ENCODE measurements at regions not wholly inside any gene's neighbourhood (a gene's known extent, or its start where the extent isn't known, plus 50 kb on each side); places are given as distances from the start of the nearest gene placed in this dataset.
"Not testable (repeated sequence)": the region's sequence is repeated elsewhere in the genome, so short reads cannot be mapped to it uniquely, and the experiment has no call there.

DNA sequence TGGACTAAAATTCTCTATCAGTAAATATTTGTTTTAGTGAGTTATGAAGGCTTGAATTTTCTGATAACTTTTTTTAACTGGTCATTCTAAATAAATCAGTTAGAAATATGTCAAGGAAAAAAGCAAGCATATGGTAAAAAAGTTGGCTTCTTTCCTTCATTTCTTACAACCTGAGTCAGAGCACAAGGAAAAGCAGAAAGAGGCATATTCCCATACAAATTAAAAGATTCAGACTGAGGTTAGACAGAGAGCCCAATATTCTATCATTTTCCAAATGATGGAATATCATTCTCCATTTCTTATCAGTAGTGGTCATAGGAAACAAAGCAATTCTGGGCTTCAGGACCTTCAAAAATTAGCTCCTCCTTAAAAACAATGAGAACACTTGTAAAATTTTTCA is 732.1 kb downstream of the MAT2B start:
- Histone ChIP-seq H3K27me3 (no peaks in the 10 kb centered on the region), H3K27ac (no peak overlapping the region), H3K4me3 (no peak overlapping the region), H3K9me3 (no peaks in the 10 kb centered on the region), H3K36me3 (no peaks in the 10 kb centered on the region), H3K4me1 (peaks cover 0 to 10% (median 8%) of the 10 kb centered on the region in 3 donors)
- ATAC-seq, result no peak
- no peak for DNase-seq
- TF ChIP-seq, protein P1, sequence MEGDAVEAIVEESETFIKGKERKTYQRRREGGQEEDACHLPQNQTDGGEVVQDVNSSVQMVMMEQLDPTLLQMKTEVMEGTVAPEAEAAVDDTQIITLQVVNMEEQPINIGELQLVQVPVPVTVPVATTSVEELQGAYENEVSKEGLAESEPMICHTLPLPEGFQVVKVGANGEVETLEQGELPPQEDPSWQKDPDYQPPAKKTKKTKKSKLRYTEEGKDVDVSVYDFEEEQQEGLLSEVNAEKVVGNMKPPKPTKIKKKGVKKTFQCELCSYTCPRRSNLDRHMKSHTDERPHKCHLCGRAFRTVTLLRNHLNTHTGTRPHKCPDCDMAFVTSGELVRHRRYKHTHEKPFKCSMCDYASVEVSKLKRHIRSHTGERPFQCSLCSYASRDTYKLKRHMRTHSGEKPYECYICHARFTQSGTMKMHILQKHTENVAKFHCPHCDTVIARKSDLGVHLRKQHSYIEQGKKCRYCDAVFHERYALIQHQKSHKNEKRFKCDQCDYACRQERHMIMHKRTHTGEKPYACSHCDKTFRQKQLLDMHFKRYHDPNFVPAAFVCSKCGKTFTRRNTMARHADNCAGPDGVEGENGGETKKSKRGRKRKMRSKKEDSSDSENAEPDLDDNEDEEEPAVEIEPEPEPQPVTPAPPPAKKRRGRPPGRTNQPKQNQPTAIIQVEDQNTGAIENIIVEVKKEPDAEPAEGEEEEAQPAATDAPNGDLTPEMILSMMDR (IDR thresholded peaks at IDR 0.05), result no peak
- no peak for FAIRE-seq
- intact Hi-C loops (cut with DNase I), result no loop called here

DNA sequence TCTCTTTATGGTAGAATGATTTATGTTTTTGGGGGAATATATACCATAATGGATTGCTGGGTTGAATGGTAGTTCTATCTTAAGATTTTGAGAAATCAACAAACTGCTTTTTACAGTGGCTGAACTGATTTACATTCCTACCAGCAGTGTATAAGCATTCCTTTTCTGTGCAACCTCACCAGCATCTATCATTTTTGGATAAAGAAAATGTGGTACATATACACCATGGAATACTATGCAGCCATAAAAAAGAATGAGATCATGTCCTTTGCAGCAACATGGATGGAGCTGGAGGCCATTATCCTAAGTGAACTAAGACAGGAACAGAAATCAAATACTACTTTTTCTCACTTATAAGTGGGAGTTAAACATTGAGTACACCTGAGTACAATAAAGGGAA is 746.4 kb downstream of the MAT2B start:
- H3K4me3 ChIP-seq; H3K4me1 ChIP-seq; ATAC-seq; H3K27ac ChIP-seq; H3K9me3 ChIP-seq; DNase-seq; FAIRE-seq; H3K27me3 ChIP-seq; intact Hi-C loops (cut with DNase I); H3K36me3 ChIP-seq: not testable (repeated sequence)

DNA sequence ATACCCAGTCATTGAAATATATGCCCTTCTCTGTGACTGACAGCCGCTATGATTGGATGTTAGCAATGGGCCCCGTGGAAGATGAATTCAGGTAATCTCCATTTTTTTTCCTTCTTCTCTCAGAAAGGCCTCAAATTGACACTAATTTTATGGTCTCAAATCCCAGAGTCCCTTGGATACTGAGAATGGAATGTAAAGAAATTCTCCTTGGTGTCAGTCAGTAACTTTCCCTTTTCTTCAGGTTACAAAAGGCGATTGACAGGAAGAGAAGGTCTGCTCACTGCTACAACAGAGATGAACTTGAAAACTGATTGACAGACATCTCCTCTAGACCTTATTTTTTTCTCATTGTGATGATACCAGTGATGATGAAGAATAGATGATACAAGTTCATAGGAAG is 748.3 kb downstream of the MAT2B start:
- Histone ChIP-seq H3K36me3 (no peaks in the 10 kb centered on the region), H3K9me3 (no peaks in the 10 kb centered on the region), H3K27me3 (no peaks in the 10 kb centered on the region), H3K27ac (no peak overlapping the region), H3K4me1 (no peaks in the 10 kb centered on the region), H3K4me3 (no peak overlapping the region)
- ATAC-seq (no peak), FAIRE-seq (no peak), DNase-seq (no peak)
- 80 to 89% methylated on average over 3 of the region's 3 CpGs for WGBS, 2 donors
- intact Hi-C loops (cut with DNase I), result no loop called here
- TF ChIP-seq, protein P1 (IDR thresholded peaks at IDR 0.05), result no peak

DNA sequence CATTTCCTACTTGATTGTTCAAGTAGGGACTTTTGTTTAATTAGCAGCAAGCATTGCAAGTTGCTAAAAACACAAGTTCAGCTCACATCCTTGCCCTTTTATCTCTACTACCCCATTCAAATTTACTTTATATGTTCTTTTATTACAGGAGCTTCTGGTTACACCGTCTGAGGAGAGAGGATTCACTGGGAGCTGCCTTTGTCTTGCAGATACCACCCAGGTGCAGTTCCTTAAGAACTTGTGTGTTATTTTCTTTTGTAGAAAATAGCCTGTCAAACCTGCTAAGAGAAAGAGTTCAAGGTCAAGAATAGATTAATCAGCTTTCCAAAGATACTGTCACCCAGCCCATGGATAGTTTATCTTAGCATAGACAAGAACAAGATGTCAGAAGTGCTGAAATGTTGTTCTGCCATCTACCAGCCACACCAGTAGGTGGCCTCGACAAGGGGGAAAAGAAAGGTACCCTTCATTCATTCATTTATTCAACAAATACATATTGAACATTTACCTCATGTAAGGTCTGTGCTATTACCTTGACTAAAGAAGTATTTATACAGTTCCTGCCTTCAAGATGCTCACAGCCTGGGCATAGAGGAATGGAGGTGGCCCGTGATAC is 750.3 kb downstream of the MAT2B start:
- H3K4me1 ChIP-seq, result no peaks in the 10 kb centered on the region
- FAIRE-seq, result no peak
- H3K4me3 ChIP-seq, result no peak overlapping the region
- H3K36me3 ChIP-seq, result no peaks in the 10 kb centered on the region
- ATAC-seq, result no peak
- no peaks in the 10 kb centered on the region for H3K9me3 ChIP-seq
- H3K27me3 ChIP-seq, result no peaks in the 10 kb centered on the region
- no peak overlapping the region for H3K27ac ChIP-seq
- intact Hi-C loops (cut with DNase I), result no loop called here
- TF ChIP-seq, protein P1 (IDR thresholded peaks at IDR 0.05), result no peak
- DNase-seq, result no peak
- 71 to 87% methylated on average over 3 of the region's 3 CpGs for WGBS, 2 donors

DNA sequence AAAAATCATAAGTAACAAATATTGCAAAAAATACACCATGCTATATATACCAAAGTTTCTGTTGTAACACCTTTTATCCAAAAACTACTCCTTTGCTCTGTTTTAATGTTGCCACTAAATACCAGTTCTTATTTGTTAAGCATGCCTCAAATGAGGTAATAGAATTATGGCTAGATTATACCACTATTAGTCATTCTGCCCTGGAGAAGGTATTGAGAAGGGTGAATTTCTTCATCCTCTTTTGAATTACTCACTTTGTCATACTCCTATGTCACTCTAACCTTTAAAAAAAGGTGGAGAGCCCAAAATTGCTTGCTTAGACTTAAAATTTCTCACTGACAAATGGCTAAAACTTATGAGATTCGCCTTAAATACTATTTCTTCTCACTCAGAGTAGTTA is 750.9 kb downstream of the MAT2B start:
- Histone ChIP-seq H3K27ac (no peak overlapping the region), H3K4me1 (no peaks in the 10 kb centered on the region), H3K9me3 (no peaks in the 10 kb centered on the region), H3K27me3 (no peaks in the 10 kb centered on the region), H3K4me3 (no peak overlapping the region), H3K36me3 (no peaks in the 10 kb centered on the region)
- FAIRE-seq, result no peak
- no peak for DNase-seq
- ATAC-seq, result no peak
- 49 to 69% methylated on average over 1 of the region's 1 CpG for WGBS, 2 donors
- intact Hi-C loops (cut with DNase I), result no loop called here
- TF ChIP-seq, protein P1 (IDR thresholded peaks at IDR 0.05), result no peak

All from pancreas (tissue), 10 donors.